Thoracic aorta (tissue), 2 donors: ENCODE measurements at regions not wholly inside any gene's neighbourhood (a gene's known extent, or its start where the extent isn't known, plus 50 kb on each side); places are given as distances from the start of the nearest gene placed in this dataset.

Source experiments
- ATAC-seq: fragments of 150-250 bp; one replicate; pipeline ENCODE4 v1.8.0; 2017; ENCODE audit warnings: low read depth; ENCODE audit not compliant: insufficient number of reproducible peaks, low FRiP score
- DNase-seq: peaks from one replicate; pipeline ENCODE4 v3.0.0-alpha.2; 2020; ENCODE audit warnings: low spot score
- H3K27ac ChIP-seq, 2 donors: fragments of 200-600 bp; sonication (generic); 1 replicate in 1 of 2; 2 replicates in 1 of 2; pipeline ENCODE4 v1.5.1; 2016; ENCODE audit warnings: mild to moderate bottlenecking in 2 of 2, moderate library complexity in 2 of 2
- H3K27me3 ChIP-seq: fragments of 200-600 bp; sonication (generic); replicated peaks from 2 replicates; pipeline ENCODE4 v1.6.0; 2016; ENCODE audit warnings: mild to moderate bottlenecking; ENCODE audit not compliant: insufficient read depth
- H3K36me3 ChIP-seq: fragments of 200-600 bp; sonication (generic); one replicate; pipeline ENCODE4 v1.5.1; 2016
- H3K4me1 ChIP-seq, 2 donors: fragments of 200-600 bp; sonication (generic); 1 replicate in 1 of 2; 2 replicates in 1 of 2; pipeline versions ENCODE4 v1.5.1 to v1.6.0; 2016; ENCODE audit warnings: low read depth in 2 of 2, mild to moderate bottlenecking in 1 of 2; ENCODE audit not compliant: control insufficient read depth in 1 of 2
- H3K4me3 ChIP-seq: fragments of 200-600 bp; sonication (generic); 2 replicates; pipeline ENCODE4 v1.5.1; 2016; ENCODE audit warnings: mild to moderate bottlenecking
- H3K9me3 ChIP-seq: fragments of 200-600 bp; sonication (generic); 2 replicates; pipeline ENCODE4 v1.5.1; 2016
- TF ChIP-seq, protein P1 (sequence below): fragments of 200-600 bp; sonication (generic); IDR thresholded peaks from one replicate; pipeline ENCODE4 v1.5.1; 2019; ENCODE audit warnings: antibody characterized with exemption

GRCh38 chr4:180630012-180630665 is 1613.1 kb upstream of the TENM3 start:
- TF ChIP-seq, protein P1, sequence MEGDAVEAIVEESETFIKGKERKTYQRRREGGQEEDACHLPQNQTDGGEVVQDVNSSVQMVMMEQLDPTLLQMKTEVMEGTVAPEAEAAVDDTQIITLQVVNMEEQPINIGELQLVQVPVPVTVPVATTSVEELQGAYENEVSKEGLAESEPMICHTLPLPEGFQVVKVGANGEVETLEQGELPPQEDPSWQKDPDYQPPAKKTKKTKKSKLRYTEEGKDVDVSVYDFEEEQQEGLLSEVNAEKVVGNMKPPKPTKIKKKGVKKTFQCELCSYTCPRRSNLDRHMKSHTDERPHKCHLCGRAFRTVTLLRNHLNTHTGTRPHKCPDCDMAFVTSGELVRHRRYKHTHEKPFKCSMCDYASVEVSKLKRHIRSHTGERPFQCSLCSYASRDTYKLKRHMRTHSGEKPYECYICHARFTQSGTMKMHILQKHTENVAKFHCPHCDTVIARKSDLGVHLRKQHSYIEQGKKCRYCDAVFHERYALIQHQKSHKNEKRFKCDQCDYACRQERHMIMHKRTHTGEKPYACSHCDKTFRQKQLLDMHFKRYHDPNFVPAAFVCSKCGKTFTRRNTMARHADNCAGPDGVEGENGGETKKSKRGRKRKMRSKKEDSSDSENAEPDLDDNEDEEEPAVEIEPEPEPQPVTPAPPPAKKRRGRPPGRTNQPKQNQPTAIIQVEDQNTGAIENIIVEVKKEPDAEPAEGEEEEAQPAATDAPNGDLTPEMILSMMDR: no peak
- DNase-seq (no peak), ATAC-seq (no peak)
- Histone ChIP-seq H3K4me1 (no peaks in the 10 kb centered on the region), H3K36me3 (no peaks in the 10 kb centered on the region), H3K9me3 (no peaks in the 10 kb centered on the region), H3K27ac (no peak overlapping the region), H3K4me3 (no peak overlapping the region), H3K27me3 (no peaks in the 10 kb centered on the region)

- ATAC-seq: no peak
- Histone ChIP-seq H3K4me3 (no peak overlapping the region), H3K27me3 (no peaks in the 10 kb centered on the region), H3K27ac (no peak overlapping the region), H3K9me3 (no peaks in the 10 kb centered on the region), H3K4me1 (no peaks in the 10 kb centered on the region), H3K36me3 (no peaks in the 10 kb centered on the region)
- TF ChIP-seq, protein P1: no peak
- no peak for DNase-seq
These were observed 1608.9 kb upstream of the TENM3 start for GRCh38 chr4:180634306-180634705.

DNA sequence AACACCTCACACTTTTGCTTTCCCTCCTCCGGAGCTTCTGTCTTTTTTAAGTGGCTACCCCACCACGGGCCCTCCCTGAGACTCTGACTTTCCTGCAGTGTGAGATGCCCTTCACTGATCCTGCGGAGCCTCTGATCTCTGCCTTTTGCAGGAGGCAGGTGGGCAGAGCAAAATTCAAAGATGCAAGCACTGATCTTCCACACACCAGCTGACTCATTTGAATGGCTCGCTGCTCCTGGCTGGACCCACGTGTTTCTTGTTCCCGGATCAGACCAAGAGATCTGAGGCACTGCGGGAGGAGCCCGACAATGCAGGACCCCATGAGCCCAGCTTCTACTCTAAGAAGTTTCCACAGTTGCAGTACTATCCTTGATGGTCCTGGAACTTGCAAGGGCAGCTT is 1607.9 kb upstream of the TENM3 start:
- Histone ChIP-seq H3K9me3 (no peaks in the 10 kb centered on the region), H3K4me1 (no peaks in the 10 kb centered on the region), H3K27me3 (no peaks in the 10 kb centered on the region), H3K27ac (no peak overlapping the region), H3K36me3 (no peaks in the 10 kb centered on the region), H3K4me3 (no peak overlapping the region)
- ATAC-seq: no peak
- TF ChIP-seq, protein P1: no peak
- DNase-seq: no peak

DNA sequence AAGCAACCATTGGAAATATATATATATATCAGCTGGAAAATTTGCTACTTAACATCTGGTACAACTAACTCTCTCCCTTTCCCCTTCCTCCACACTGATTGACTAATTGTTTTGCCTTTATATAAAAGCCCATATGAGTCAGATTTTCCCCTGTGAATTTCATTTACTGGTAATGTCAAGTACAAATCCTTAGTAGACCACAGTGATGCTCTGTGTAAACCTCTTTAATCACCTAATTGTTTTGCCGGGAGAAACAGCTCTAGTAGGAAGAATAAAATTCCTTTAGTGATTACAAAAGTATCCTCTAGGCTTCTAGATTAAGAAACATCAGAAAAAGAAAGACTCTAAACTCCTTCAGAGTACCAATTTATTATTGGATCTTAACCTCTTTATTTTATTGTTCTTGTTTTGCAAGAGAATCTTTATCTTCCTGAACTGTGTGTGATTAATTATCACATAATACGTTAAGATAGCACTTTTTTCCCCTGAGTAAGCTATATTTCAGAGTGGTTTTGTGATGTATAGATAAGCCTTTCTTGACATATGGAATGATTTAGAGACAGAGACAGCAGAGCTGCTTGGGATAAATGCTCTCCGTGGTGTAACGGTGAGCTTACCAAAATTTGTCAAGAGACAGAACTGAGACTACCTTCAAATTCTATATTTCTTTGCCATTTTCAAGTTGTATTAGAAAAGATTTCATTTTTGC is 1606.4 kb upstream of the TENM3 start:
- ATAC-seq: no peak
- Histone ChIP-seq H3K36me3 (no peaks in the 10 kb centered on the region), H3K27ac (no peak overlapping the region), H3K4me1 (no peaks in the 10 kb centered on the region), H3K9me3 (no peaks in the 10 kb centered on the region), H3K27me3 (no peaks in the 10 kb centered on the region), H3K4me3 (no peak overlapping the region)
- TF ChIP-seq, protein P1: no peak
- no peak for DNase-seq

- Histone ChIP-seq H3K27me3 (no peaks in the 10 kb centered on the region), H3K4me1 (no peaks in the 10 kb centered on the region), H3K4me3 (no peak overlapping the region), H3K36me3 (no peaks in the 10 kb centered on the region), H3K27ac (no peak overlapping the region), H3K9me3 (no peaks in the 10 kb centered on the region)
- ATAC-seq (no peak), DNase-seq (no peak)
- TF ChIP-seq, protein P1: no peak
These were observed 1605.6 kb upstream of the TENM3 start for GRCh38 chr4:180637616-180638015.
